ENCODE measurements at regions not wholly inside any gene's neighbourhood (a gene's known extent, or its start where the extent isn't known, plus 50 kb on each side); places are given as distances from the start of the nearest gene placed in this dataset.

- no peaks in the 10 kb centered on the region for H3K36me3 ChIP-seq (ENCODE audit: control insufficient read depth in 1 of 2, insufficient read depth in 2 of 2, low read depth in 1 of 2, low read length in 2 of 2)
- H3K4me2 ChIP-seq (ENCODE audit: low read length, poor library complexity, severe bottlenecking): no peak overlapping the region
- no peak overlapping the region for H3K27ac ChIP-seq (ENCODE audit: low read length, poor library complexity, severe bottlenecking)
These were observed 161.2 kb downstream of the CAPZA3 start for GRCh38 chr12:18899162-18899561.

DNA sequence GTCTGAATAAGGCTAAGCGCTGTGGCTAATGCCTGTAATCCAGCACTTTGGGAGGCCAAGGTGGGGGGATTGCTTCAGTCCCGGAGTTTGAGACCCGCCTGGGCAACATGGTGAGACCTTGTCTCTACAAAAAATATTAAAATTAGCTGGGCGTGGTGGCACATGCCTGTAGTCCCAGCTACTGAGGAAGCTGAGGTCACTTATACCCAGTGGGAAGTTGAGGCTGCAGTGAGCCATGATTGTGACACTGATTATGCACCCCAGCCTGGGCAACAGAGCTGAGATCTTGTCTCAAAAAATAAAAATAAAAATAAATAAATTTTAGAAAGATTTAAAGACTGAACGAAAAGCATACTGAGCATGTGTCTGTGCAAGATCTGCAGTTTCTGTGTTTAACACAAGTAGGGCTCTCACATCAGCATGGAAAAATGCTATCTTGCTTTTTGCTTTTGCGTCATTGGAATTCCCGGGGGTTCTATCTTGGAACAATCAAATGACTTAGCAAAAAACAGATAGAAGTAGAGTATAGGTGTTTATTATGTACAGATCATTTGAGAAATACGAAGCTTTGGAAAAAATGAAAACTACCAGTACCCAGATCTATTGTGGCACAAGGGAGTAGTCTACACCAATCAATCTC lies 161.9 kb downstream of the CAPZA3 start:
- Histone ChIP-seq H3K23ac (ENCODE audit: low read length in 2 of 2) (no peak overlapping the region), H2AFZ (ENCODE audit: low read depth, low read length) (no peak overlapping the region), H3K9me3 (ENCODE audit: control insufficient read depth, low read length) (no peaks in the 10 kb centered on the region), H2BK5ac (ENCODE audit: low read depth, low read length, poor library complexity, severe bottlenecking) (no peak overlapping the region), H2AK5ac (ENCODE audit: low read length, severe bottlenecking) (no peak overlapping the region), H2BK15ac (ENCODE audit: low read depth, poor library complexity, severe bottlenecking) (no peak overlapping the region), H3K4me1 (ENCODE audit: control insufficient read depth, insufficient read depth, low read depth, low read length) (peaks cover 3% of the 10 kb centered on the region), H3K4me2 (ENCODE audit: low read length, poor library complexity, severe bottlenecking) (no peak overlapping the region), H3K9ac (ENCODE audit: low read length) (no peak overlapping the region), H3K4me3 (ENCODE audit: insufficient read depth in 1 of 2, low read depth in 1 of 2, low read length in 2 of 2) (no peak overlapping the region), H2BK12ac (ENCODE audit: low read length in 2 of 2) (no peak overlapping the region), H3K27me3 (ENCODE audit: control insufficient read depth in 1 of 2, insufficient read depth in 1 of 2, low read length in 2 of 2) (no peaks in the 10 kb centered on the region), H2BK120ac (ENCODE audit: low read depth, low read length) (no peak overlapping the region), H3K36me3 (ENCODE audit: control insufficient read depth in 1 of 2, insufficient read depth in 2 of 2, low read depth in 1 of 2, low read length in 2 of 2) (no peaks in the 10 kb centered on the region), H3K14ac (ENCODE audit: low read length in 2 of 2) (no peak overlapping the region), H3K79me1 (replicated peaks; ENCODE audit: low read length, poor library complexity, severe bottlenecking) (no peaks in the 10 kb centered on the region), H3K18ac (ENCODE audit: low read depth in 1 of 2, low read length in 2 of 2) (no peak overlapping the region), H3K27ac (ENCODE audit: low read length, poor library complexity, severe bottlenecking) (no peak overlapping the region), H4K8ac (ENCODE audit: low read length) (no peak overlapping the region), H4K91ac (ENCODE audit: low read length) (no peak overlapping the region), H3K4ac (ENCODE audit: low read depth in 1 of 2, low read length in 2 of 2) (no peak overlapping the region)
- WGBS: 97% methylated on average over 7 of the region's 8 CpGs
- no peak for DNase-seq

More at GRCh38 chr12:18899162-18899561, 161.2 kb downstream of the CAPZA3 start:
- Histone ChIP-seq H4K91ac (ENCODE audit: low read length) (no peak overlapping the region), H2BK120ac (ENCODE audit: low read depth, low read length) (no peak overlapping the region), H2BK15ac (ENCODE audit: low read depth, poor library complexity, severe bottlenecking) (no peak overlapping the region), H4K8ac (ENCODE audit: low read length) (no peak overlapping the region), H3K4ac (ENCODE audit: low read depth in 1 of 2, low read length in 2 of 2) (no peak overlapping the region), H3K14ac (ENCODE audit: low read length in 2 of 2) (no peak overlapping the region), H2BK12ac (ENCODE audit: low read length in 2 of 2) (no peak overlapping the region), H2AFZ (ENCODE audit: low read depth, low read length) (no peak overlapping the region), H3K27me3 (ENCODE audit: control insufficient read depth in 1 of 2, insufficient read depth in 1 of 2, low read length in 2 of 2) (no peaks in the 10 kb centered on the region), H3K4me1 (ENCODE audit: control insufficient read depth, insufficient read depth, low read depth, low read length) (peaks cover 3% of the 10 kb centered on the region), H3K23ac (ENCODE audit: low read length in 2 of 2) (no peak overlapping the region), H3K79me1 (replicated peaks; ENCODE audit: low read length, poor library complexity, severe bottlenecking) (no peaks in the 10 kb centered on the region), H3K4me3 (ENCODE audit: insufficient read depth in 1 of 2, low read depth in 1 of 2, low read length in 2 of 2) (no peak overlapping the region), H3K18ac (ENCODE audit: low read depth in 1 of 2, low read length in 2 of 2) (no peak overlapping the region), H2BK5ac (ENCODE audit: low read depth, low read length, poor library complexity, severe bottlenecking) (no peak overlapping the region), H3K9ac (ENCODE audit: low read length) (no peak overlapping the region), H2AK5ac (ENCODE audit: low read length, severe bottlenecking) (no peak overlapping the region), H3K9me3 (ENCODE audit: control insufficient read depth, low read length) (no peaks in the 10 kb centered on the region)
- WGBS: 96% methylated on average over 3 of the region's 3 CpGs
- no peak for DNase-seq

DNA sequence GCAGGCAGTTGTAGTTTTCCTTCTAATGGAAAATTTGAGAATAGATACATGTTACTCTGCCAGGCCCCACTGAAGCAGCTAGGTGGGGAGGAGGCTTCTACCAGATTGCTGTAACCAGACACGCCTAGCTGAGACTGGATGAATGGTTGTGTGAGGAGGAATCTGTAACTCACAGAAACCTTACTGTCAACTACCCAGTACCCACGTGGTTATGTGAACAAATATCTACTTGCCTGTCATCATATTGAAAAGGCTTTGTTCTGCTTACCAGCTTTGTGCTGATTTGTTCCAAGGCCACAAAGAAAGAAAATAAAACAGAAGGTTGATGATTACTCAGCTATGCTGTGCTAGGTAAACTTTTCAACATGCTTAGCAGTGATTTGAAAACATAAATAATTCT lies 167.2 kb downstream of the CAPZA3 start:
- DNase-seq: no peak
- no peak overlapping the region for H2BK5ac ChIP-seq (ENCODE audit: low read depth, low read length, poor library complexity, severe bottlenecking)
- H3K27me3 ChIP-seq (ENCODE audit: control insufficient read depth in 1 of 2, insufficient read depth in 1 of 2, low read length in 2 of 2): no peaks in the 10 kb centered on the region
- H3K18ac ChIP-seq (ENCODE audit: low read depth in 1 of 2, low read length in 2 of 2): no peak overlapping the region
- H3K9me3 ChIP-seq (ENCODE audit: control insufficient read depth, low read length): peaks cover 3% of the 10 kb centered on the region
- no peak overlapping the region for H2BK12ac ChIP-seq (ENCODE audit: low read length in 2 of 2)
- no peak overlapping the region for H2BK120ac ChIP-seq (ENCODE audit: low read depth, low read length)
- no peak overlapping the region for H3K4ac ChIP-seq (ENCODE audit: low read depth in 1 of 2, low read length in 2 of 2)
- no peak overlapping the region for H2AK5ac ChIP-seq (ENCODE audit: low read length, severe bottlenecking)
- no peaks in the 10 kb centered on the region for H3K79me1 ChIP-seq (replicated peaks; ENCODE audit: low read length, poor library complexity, severe bottlenecking)
- H3K27ac ChIP-seq (ENCODE audit: low read length, poor library complexity, severe bottlenecking): no peak overlapping the region
- no peaks in the 10 kb centered on the region for H3K4me1 ChIP-seq (ENCODE audit: control insufficient read depth, insufficient read depth, low read depth, low read length)
- H2AFZ ChIP-seq (ENCODE audit: low read depth, low read length): no peak overlapping the region
- H2BK15ac ChIP-seq (ENCODE audit: low read depth, poor library complexity, severe bottlenecking): no peak overlapping the region
- no peak overlapping the region for H3K9ac ChIP-seq (ENCODE audit: low read length)
- no peak overlapping the region for H3K14ac ChIP-seq (ENCODE audit: low read length in 2 of 2)
- H3K23ac ChIP-seq (ENCODE audit: low read length in 2 of 2): no peak overlapping the region
- no peak overlapping the region for H3K4me2 ChIP-seq (ENCODE audit: low read length, poor library complexity, severe bottlenecking)
- H3K36me3 ChIP-seq (ENCODE audit: control insufficient read depth in 1 of 2, insufficient read depth in 2 of 2, low read depth in 1 of 2, low read length in 2 of 2): no peaks in the 10 kb centered on the region
- H4K91ac ChIP-seq (ENCODE audit: low read length): no peak overlapping the region
- H4K8ac ChIP-seq (ENCODE audit: low read length): no peak overlapping the region
- 86% methylated on average over 1 of the region's 2 CpGs for WGBS
- no peak overlapping the region for H3K4me3 ChIP-seq (ENCODE audit: insufficient read depth in 1 of 2, low read depth in 1 of 2, low read length in 2 of 2)

DNA sequence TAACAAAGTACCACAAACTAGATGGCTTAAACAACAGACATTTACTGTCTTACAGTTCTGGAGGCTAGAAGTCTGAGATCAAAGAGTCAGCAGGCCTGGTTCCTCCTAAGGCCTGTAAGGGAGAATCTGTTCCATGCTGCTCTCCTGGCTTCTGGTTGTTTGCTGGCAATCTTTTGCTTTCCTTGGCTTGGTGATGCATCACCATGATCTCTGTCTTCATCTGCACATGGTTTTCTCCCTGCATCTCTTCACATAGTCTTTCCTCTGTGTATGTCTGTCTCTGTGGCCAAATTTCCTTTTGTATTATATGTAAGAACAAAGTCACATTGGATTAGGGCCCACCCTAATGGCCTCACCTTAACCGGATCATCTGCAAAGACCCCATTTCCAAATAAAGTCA lies 168.5 kb downstream of the CAPZA3 start:
- Histone ChIP-seq H3K79me1 (replicated peaks; ENCODE audit: low read length, poor library complexity, severe bottlenecking) (no peaks in the 10 kb centered on the region), H3K9me3 (ENCODE audit: control insufficient read depth, low read length) (peaks cover 3% of the 10 kb centered on the region), H4K91ac (ENCODE audit: low read length) (no peak overlapping the region), H2BK15ac (ENCODE audit: low read depth, poor library complexity, severe bottlenecking) (no peak overlapping the region), H3K4me2 (ENCODE audit: low read length, poor library complexity, severe bottlenecking) (no peak overlapping the region), H3K4me3 (ENCODE audit: insufficient read depth in 1 of 2, low read depth in 1 of 2, low read length in 2 of 2) (no peak overlapping the region), H3K4me1 (ENCODE audit: control insufficient read depth, insufficient read depth, low read depth, low read length) (no peaks in the 10 kb centered on the region), H2BK5ac (ENCODE audit: low read depth, low read length, poor library complexity, severe bottlenecking) (no peak overlapping the region), H2AK5ac (ENCODE audit: low read length, severe bottlenecking) (no peak overlapping the region), H3K4ac (ENCODE audit: low read depth in 1 of 2, low read length in 2 of 2) (no peak overlapping the region), H3K27me3 (ENCODE audit: control insufficient read depth in 1 of 2, insufficient read depth in 1 of 2, low read length in 2 of 2) (no peaks in the 10 kb centered on the region), H2BK120ac (ENCODE audit: low read depth, low read length) (no peak overlapping the region), H3K36me3 (ENCODE audit: control insufficient read depth in 1 of 2, insufficient read depth in 2 of 2, low read depth in 1 of 2, low read length in 2 of 2) (no peaks in the 10 kb centered on the region), H2BK12ac (ENCODE audit: low read length in 2 of 2) (no peak overlapping the region), H3K9ac (ENCODE audit: low read length) (no peak overlapping the region), H3K23ac (ENCODE audit: low read length in 2 of 2) (no peak overlapping the region), H4K8ac (ENCODE audit: low read length) (no peak overlapping the region), H3K18ac (ENCODE audit: low read depth in 1 of 2, low read length in 2 of 2) (no peak overlapping the region), H3K27ac (ENCODE audit: low read length, poor library complexity, severe bottlenecking) (no peak overlapping the region), H3K14ac (ENCODE audit: low read length in 2 of 2) (no peak overlapping the region), H2AFZ (ENCODE audit: low read depth, low read length) (no peak overlapping the region)
- DNase-seq: no peak
- no CpG with 5 or more reads among the region's 1 CpG for WGBS
